Psoas muscle (tissue), 7 donors: ENCODE measurements at regions not wholly inside any gene's neighbourhood (a gene's known extent, or its start where the extent isn't known, plus 50 kb on each side); places are given as distances from the start of the nearest gene placed in this dataset.

Experiments
- ATAC-seq, 4 donors: fragments of 200-7000 bp; cut with Tn5 transposase; one replicate each; pipeline ENCODE4 v1.9.1; 2020; ENCODE audit warnings: moderate library complexity in 3 of 4, mild to moderate bottlenecking in 2 of 4
- DNase-seq, 2 donors: peaks; one replicate each; pipeline ENCODE4 v3.0.0-alpha.2; 2020
- H3K27ac ChIP-seq: fragments of 200-600 bp; one replicate; pipeline ENCODE4 v1.8.0; 2022
- H3K27me3 ChIP-seq, 3 donors: fragments of 200-600 bp in 1 of 3; one replicate each; pipeline versions ENCODE4 v1.6.1 to v1.8.0; 2013 to 2022; ENCODE audit warnings: low read length in 2 of 3, mild to moderate bottlenecking in 2 of 3, moderate library complexity in 1 of 3; ENCODE audit not compliant: insufficient read depth in 3 of 3
- H3K36me3 ChIP-seq, 2 donors: fragments of 200-600 bp in 1 of 2; one replicate each; pipeline versions ENCODE4 v1.6.1 to v1.8.0; 2013 to 2022; ENCODE audit warnings: low read depth in 1 of 2, mild to moderate bottlenecking in 1 of 2, moderate library complexity in 1 of 2; ENCODE audit not compliant: insufficient read depth in 1 of 2
- H3K4me1 ChIP-seq: fragments of 200-600 bp; one replicate; pipeline ENCODE4 v1.8.0; 2022
- H3K4me3 ChIP-seq: fragments of 200-600 bp; one replicate; pipeline ENCODE4 v1.8.0; 2022; ENCODE audit warnings: mild to moderate bottlenecking
- H3K9me3 ChIP-seq: fragments of 200-600 bp; one replicate; pipeline ENCODE4 v1.8.0; 2022
- CTCF ChIP-seq: fragments of 200-600 bp; IDR thresholded peaks from one replicate; pipeline ENCODE4 v1.8.0; 2022; ENCODE audit warnings: antibody characterized with exemption
- WGBS, 3 donors: extraction: QIAGEN DNeasy Blood & Tissue Kit; methylation state at CpG; one replicate each; pipeline versions ENCODE4 v1.1.6 to v1.1.7; 2013; 5-methylcytosine and 5-hydroxymethylcytosine counted together
- intact Hi-C, 2 donors: fragments of 100-400 bp; cut with DNase I; formaldehyde crosslinking; loops; one replicate each; pipeline versions ENCODE4 v1.11.0 to v1.14.2; 2022
- donor health status: healthy with polysubstance abuse.
- donor health status: DM: no; HTN: no; CAD: no; lungs with moderate emphysema.
- donor health status: Bipolar disorder and iron deficiency.
- donor health status: healthy.
- donor health status: DM: yes; HTN: yes; CAD: no.
- donor health status: DM: no; HTN: no; CAD: no.
- donor health status: DM: yes; HTN: yes; CAD: no.

GRCh38 chr9:124188331-124189110, 69.2 kb upstream of the NEK6 start:
- Histone ChIP-seq H3K9me3 (no peaks in the 10 kb centered on the region), H3K27ac (no peak overlapping the region), H3K27me3 (peaks cover 0 to 5% (median 0%) of the 10 kb centered on the region in 3 donors), H3K36me3 (no peaks in the 10 kb centered on the region), H3K4me3 (no peak overlapping the region), H3K4me1 (no peaks in the 10 kb centered on the region)
- no peak for TF ChIP-seq CTCF
- 65 to 71% (median 69%) methylated on average over 3 of the region's 3 CpGs for WGBS, 3 donors
- intact Hi-C loops = no loop called here
- DNase-seq (no peak), ATAC-seq (no peak)

DNA sequence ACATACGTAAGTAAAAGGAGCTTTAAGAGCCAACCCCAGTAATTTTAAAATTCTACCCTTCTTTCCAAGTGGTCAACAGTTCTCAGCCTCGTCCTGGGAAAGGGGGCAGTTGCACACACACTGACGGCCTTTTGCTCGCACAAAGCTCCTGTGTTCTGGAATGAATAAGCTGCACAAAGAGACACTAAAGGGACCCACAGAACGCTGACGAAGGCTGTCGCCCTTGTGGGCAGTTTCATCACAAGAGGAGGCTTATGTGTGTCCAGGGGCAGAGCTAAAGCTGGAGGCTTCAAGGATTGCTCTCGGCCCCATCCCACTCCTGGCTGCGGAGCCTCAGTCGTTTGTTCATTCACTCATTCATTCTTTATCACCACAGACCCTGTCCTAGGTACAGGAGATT, 67.0 kb upstream of the NEK6 start:
- H3K36me3 ChIP-seq = no peaks in the 10 kb centered on the region
- no peak overlapping the region for H3K27ac ChIP-seq
- 74 to 82% (median 81%) methylated on average over 10 of the region's 10 CpGs for WGBS, 3 donors
- intact Hi-C loops = no loop called here
- H3K4me1 ChIP-seq = no peaks in the 10 kb centered on the region
- no peak for DNase-seq
- no peak for TF ChIP-seq CTCF
- no peak for ATAC-seq
- H3K27me3 ChIP-seq = peaks cover 0 to 5% (median 0%) of the 10 kb centered on the region in 3 donors
- peaks cover 3% of the 10 kb centered on the region for H3K9me3 ChIP-seq
- no peak overlapping the region for H3K4me3 ChIP-seq

DNA sequence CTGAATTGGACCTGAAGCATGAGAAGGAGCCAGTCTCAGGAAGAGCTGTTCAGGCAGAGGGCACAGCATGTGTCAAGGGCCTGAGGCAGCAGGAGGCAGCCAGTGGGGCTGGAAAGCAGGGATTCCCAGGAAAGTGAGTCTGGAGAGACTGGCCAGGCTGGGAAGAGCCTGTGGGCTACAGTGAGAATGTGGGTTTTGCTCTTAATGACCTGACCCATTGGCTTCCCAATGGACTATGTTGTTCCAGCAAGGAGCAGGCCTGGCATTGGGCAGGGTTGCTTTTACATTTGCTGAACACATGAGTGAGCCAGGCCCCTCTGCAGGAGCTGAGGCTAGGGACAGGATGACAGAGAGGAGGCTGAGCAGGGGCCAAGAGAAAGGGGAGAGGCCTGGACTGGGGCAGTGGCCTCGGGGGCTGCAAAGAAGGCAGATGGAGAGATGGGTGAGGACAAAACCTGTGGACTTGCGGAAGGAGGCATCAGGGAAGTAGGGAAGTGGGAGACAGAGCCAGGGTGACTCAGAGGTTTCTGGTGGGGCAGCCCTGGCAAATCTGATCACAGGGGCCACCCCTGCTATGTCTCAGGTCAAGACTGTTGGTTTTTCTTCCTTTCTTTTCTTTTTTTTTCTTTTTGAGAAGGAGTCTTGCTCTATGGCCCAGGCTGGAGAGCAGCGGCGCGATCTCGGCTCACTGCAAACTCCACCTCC, 65.9 kb upstream of the NEK6 start:
- Histone ChIP-seq H3K27ac (no peak overlapping the region), H3K4me3 (no peak overlapping the region), H3K27me3 (peaks cover 0 to 1% (median 0%) of the 10 kb centered on the region in 3 donors), H3K9me3 (peaks cover 12% of the 10 kb centered on the region), H3K4me1 (no peaks in the 10 kb centered on the region), H3K36me3 (no peaks in the 10 kb centered on the region)
- DNase-seq (no peak), ATAC-seq (no peak)
- intact Hi-C loops = no loop called here
- WGBS, 3 donors = 75 to 93% (median 88%) methylated on average over 6 of the region's 6 CpGs
- no peak for TF ChIP-seq CTCF

DNA sequence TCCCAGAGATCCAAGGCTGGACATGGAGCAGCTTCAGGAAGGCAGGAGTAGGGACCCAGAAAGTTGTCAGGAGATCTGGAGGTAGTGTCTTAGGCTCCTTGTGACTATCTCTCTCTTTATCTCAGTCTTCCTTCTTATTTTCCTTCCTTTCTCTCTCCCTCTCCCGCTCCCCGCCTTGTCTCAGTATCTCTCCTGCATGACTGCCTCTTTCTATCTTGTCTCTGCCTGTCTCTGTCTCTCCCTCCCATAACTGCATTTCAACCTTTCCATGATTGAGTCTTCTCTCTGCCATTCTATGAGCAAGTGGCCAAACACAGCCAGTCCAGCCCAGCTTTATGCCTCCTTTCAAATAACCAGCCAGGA, 61.0 kb upstream of the NEK6 start:
- no peaks in the 10 kb centered on the region for H3K4me1 ChIP-seq
- H3K9me3 ChIP-seq = peaks cover 12% of the 10 kb centered on the region
- no peak for TF ChIP-seq CTCF
- no peak for ATAC-seq
- 87 to 100% (median 91%) methylated on average over 2 of the region's 2 CpGs for WGBS, 3 donors
- H3K27ac ChIP-seq = no peak overlapping the region
- intact Hi-C loops = no loop called here
- no peak for DNase-seq
- H3K4me3 ChIP-seq = no peak overlapping the region
- no peaks in the 10 kb centered on the region for H3K27me3 ChIP-seq
- no peaks in the 10 kb centered on the region for H3K36me3 ChIP-seq
